T-cell (primary cell): ENCODE measurements at regions not wholly inside any gene's neighbourhood (a gene's known extent, or its start where the extent isn't known, plus 50 kb on each side); places are given as distances from the start of the nearest gene placed in this dataset.

Source experiments
- ATAC-seq, 4 experiments: fragments of 200-7000 bp in 3 of 4; fragments of 150-1000 bp in 1 of 4; cut with Tn5 transposase; replicated peaks in 1 of 4; 1 replicate in 3 of 4; 2 replicates in 1 of 4; pipeline ENCODE4 v1.10.0; 2021; ENCODE audit warnings: moderate library complexity in 3 of 4, mild to moderate bottlenecking in 2 of 4, moderate number of reproducible peaks in 1 of 4
- CTCF ChIA-PET, 2 donors: fragments of 300-600 bp; sonication (Branson Sonifier 250); formaldehyde crosslinking; loops; one replicate each; lab custom pipeline; 2022; ENCODE audit warnings: antibody characterized with exemption in 2 of 2; lab: Charles Lee
- POLR2A ChIA-PET, 2 donors: fragments of 300-600 bp; sonication (Branson Sonifier 250); formaldehyde crosslinking; loops; one replicate each; lab custom pipeline; 2022; ENCODE audit warnings: antibody characterized with exemption in 2 of 2; lab: Charles Lee
- DNase-seq, 35 experiments: peaks; one replicate each; pipeline versions ENCODE4 v3.0.0 to v3.0.0-alpha.2; 2013 to 2023
- H3K27ac ChIP-seq: one replicate; pipeline ENCODE4 v1.5.1; 2013; ENCODE audit warnings: low read length
- H3K27me3 ChIP-seq, 2 experiments: replicated peaks in 1 of 2; 1 replicate in 1 of 2; 2 replicates in 1 of 2; pipeline versions ENCODE4 v1.6.1 to v1.7.0; 2013; ENCODE audit warnings: low read length in 1 of 2, mixed read lengths in 1 of 2; ENCODE audit not compliant: control insufficient read depth in 2 of 2, insufficient read depth in 2 of 2; ENCODE audit errors: extremely low read depth in 1 of 2
- H3K36me3 ChIP-seq, 2 donors: 1 replicate in 1 of 2; 2 replicates in 1 of 2; pipeline versions ENCODE4 v1.6.1 to v1.7.0; 2013; ENCODE audit warnings: low read length in 1 of 2; ENCODE audit not compliant: control insufficient read depth in 2 of 2, insufficient read depth in 1 of 2; ENCODE audit errors: extremely low read depth in 1 of 2
- H3K4me1 ChIP-seq, 2 experiments: 1 replicate in 1 of 2; 2 replicates in 1 of 2; pipeline versions ENCODE4 v1.6.1 to v1.7.0; 2013; ENCODE audit warnings: low read length in 2 of 2, mixed read lengths in 1 of 2; ENCODE audit not compliant: insufficient read depth in 2 of 2, control insufficient read depth in 1 of 2; ENCODE audit errors: extremely low read depth in 1 of 2
- H3K4me3 ChIP-seq, 2 donors: 1 replicate in 1 of 2; 2 replicates in 1 of 2; pipeline versions ENCODE4 v1.5.1 to v1.7.0; 2013; ENCODE audit warnings: mild to moderate bottlenecking in 2 of 2, low read length in 1 of 2, moderate library complexity in 1 of 2; ENCODE audit not compliant: control insufficient read depth in 1 of 2; ENCODE audit errors: extremely low read depth in 1 of 2
- H3K9me3 ChIP-seq: 2 replicates; pipeline ENCODE4 v1.7.0; 2013
- H3K27ac Mint-ChIP-seq, 2 donors: one replicate each; pipeline ENCODE4 v1.8.0; 2020 to 2021; ENCODE audit warnings: mild to moderate bottlenecking in 2 of 2, mixed read lengths in 2 of 2
- H3K27me3 Mint-ChIP-seq, 2 donors: one replicate each; pipeline ENCODE4 v1.8.0; 2021 to 2022; ENCODE audit warnings: mixed read lengths in 2 of 2
- H3K36me3 Mint-ChIP-seq: one replicate; pipeline ENCODE4 v1.8.0; 2021; ENCODE audit warnings: mixed read lengths
- H3K4me1 Mint-ChIP-seq, 3 donors: one replicate each; pipeline ENCODE4 v1.8.0; 2020 to 2022; ENCODE audit warnings: mixed read lengths in 3 of 3, mild to moderate bottlenecking in 1 of 3
- H3K4me3 Mint-ChIP-seq, 3 donors: one replicate each; pipeline ENCODE4 v1.8.0; 2020 to 2022; ENCODE audit warnings: mild to moderate bottlenecking in 3 of 3, mixed read lengths in 3 of 3, moderate library complexity in 3 of 3
- H3K9me3 Mint-ChIP-seq, 3 donors: one replicate each; pipeline ENCODE4 v1.8.0; 2020 to 2022; ENCODE audit warnings: mixed read lengths in 3 of 3
- WGBS: methylation state at CpG from one replicate; pipeline ENCODE4 v1.1.5; 2013; ENCODE audit warnings: missing lambda C conversion rate; ENCODE audit not compliant: insufficient coverage; 5-methylcytosine and 5-hydroxymethylcytosine counted together

GRCh38 chr5:173498739-173499470, 117.5 kb downstream of the BOD1 start:
- Mint-ChIP-seq H3K36me3 (no peaks in the 10 kb centered on the region), H3K27ac (no peak overlapping the region), H3K9me3 (peaks cover 0 to 2% (median 0%) of the 10 kb centered on the region in 3 donors), H3K4me3 (no peak overlapping the region), H3K4me1 (no peaks in the 10 kb centered on the region), H3K27me3 (peaks cover 0 to 7% of the 10 kb centered on the region in 2 donors)
- ChIA-PET CTCF (no interaction called here), POLR2A (no interaction called here)
- no peak overlapping the region for H3K27ac ChIP-seq
- no peak for DNase-seq
- no peaks in the 10 kb centered on the region for H3K36me3 ChIP-seq
- WGBS: 72% methylated on average over 14 of the region's 16 CpGs
- ATAC-seq: no peak
- no peaks in the 10 kb centered on the region for H3K4me1 ChIP-seq
- H3K9me3 ChIP-seq: no peaks in the 10 kb centered on the region
- H3K4me3 ChIP-seq: no peak overlapping the region
- peaks cover 0 to 17% of the 10 kb centered on the region in 2 experiments for H3K27me3 ChIP-seq

- no peak overlapping the region for H3K27ac Mint-ChIP-seq
- no peaks in the 10 kb centered on the region for H3K36me3 Mint-ChIP-seq
- DNase-seq (no peak), ATAC-seq (no peak)
- WGBS: 20% methylated on average over 1 of the region's 9 CpGs
- no peaks in the 10 kb centered on the region for H3K9me3 Mint-ChIP-seq
- ChIA-PET POLR2A (no interaction called here), CTCF (no interaction called here)
- Histone ChIP-seq H3K4me3 (no peak overlapping the region), H3K27me3 (peaks cover 0 to 14% of the 10 kb centered on the region in 2 experiments), H3K4me1 (no peaks in the 10 kb centered on the region), H3K36me3 (no peaks in the 10 kb centered on the region), H3K9me3 (no peaks in the 10 kb centered on the region), H3K27ac (no peak overlapping the region)
- peaks cover 3 to 7% of the 10 kb centered on the region in 2 donors for H3K27me3 Mint-ChIP-seq
- no peaks in the 10 kb centered on the region for H3K4me1 Mint-ChIP-seq
- no peak overlapping the region for H3K4me3 Mint-ChIP-seq
Measured at GRCh38 chr5:173498286-173498685, 118.2 kb downstream of the BOD1 start.

- H3K27ac ChIP-seq: no peak overlapping the region
- peaks cover 0 to 14% of the 10 kb centered on the region in 2 experiments for H3K27me3 ChIP-seq
- Mint-ChIP-seq H3K27me3 (peaks cover 3 to 8% of the 10 kb centered on the region in 2 donors), H3K4me1 (no peaks in the 10 kb centered on the region), H3K4me3 (no peak overlapping the region), H3K27ac (no peak overlapping the region), H3K9me3 (no peaks in the 10 kb centered on the region), H3K36me3 (no peaks in the 10 kb centered on the region)
- no peaks in the 10 kb centered on the region for H3K9me3 ChIP-seq
- no peak for ATAC-seq
- DNase-seq: no peak
- H3K36me3 ChIP-seq: no peaks in the 10 kb centered on the region
- 96% methylated on average over 5 of the region's 12 CpGs for WGBS
- H3K4me3 ChIP-seq: no peak overlapping the region
- ChIA-PET CTCF (no interaction called here), POLR2A (no interaction called here)
- no peaks in the 10 kb centered on the region for H3K4me1 ChIP-seq
Measured at GRCh38 chr5:173497685-173498084, 118.8 kb downstream of the BOD1 start.

- 100% methylated on average over 2 of the region's 6 CpGs for WGBS
- POLR2A ChIA-PET: no interaction called here
- no peaks in the 10 kb centered on the region for H3K36me3 ChIP-seq
- no peak overlapping the region for H3K4me3 ChIP-seq
- DNase-seq (no peak), ATAC-seq (no peak)
- Mint-ChIP-seq H3K36me3 (no peaks in the 10 kb centered on the region), H3K4me1 (no peaks in the 10 kb centered on the region), H3K9me3 (no peaks in the 10 kb centered on the region), H3K27me3 (peaks cover 4 to 12% of the 10 kb centered on the region in 2 donors), H3K27ac (no peak overlapping the region), H3K4me3 (no peak overlapping the region)
- no peaks in the 10 kb centered on the region for H3K9me3 ChIP-seq
- no peak overlapping the region for H3K27ac ChIP-seq
- H3K4me1 ChIP-seq: no peaks in the 10 kb centered on the region
- CTCF ChIA-PET: no interaction called here
- H3K27me3 ChIP-seq: peaks cover 0 to 17% of the 10 kb centered on the region in 2 experiments
Measured at GRCh38 chr5:173496883-173497255, 119.6 kb downstream of the BOD1 start.

- no peak overlapping the region for H3K27ac ChIP-seq
- Mint-ChIP-seq H3K27me3 (peaks cover 8 to 15% of the 10 kb centered on the region in 2 donors), H3K27ac (no peak overlapping the region), H3K36me3 (no peaks in the 10 kb centered on the region), H3K4me3 (no peak overlapping the region), H3K4me1 (no peaks in the 10 kb centered on the region), H3K9me3 (no peaks in the 10 kb centered on the region)
- H3K4me3 ChIP-seq: no peak overlapping the region
- WGBS: 73% methylated on average over 5 of the region's 9 CpGs
- H3K27me3 ChIP-seq: peaks cover 0 to 18% of the 10 kb centered on the region in 2 experiments
- CTCF ChIA-PET: no interaction called here
- no peaks in the 10 kb centered on the region for H3K36me3 ChIP-seq
- no peaks in the 10 kb centered on the region for H3K4me1 ChIP-seq
- H3K9me3 ChIP-seq: no peaks in the 10 kb centered on the region
- ATAC-seq (no peak), DNase-seq (no peak)
- POLR2A ChIA-PET: no interaction called here
Measured at GRCh38 chr5:173496129-173496882, 120.1 kb downstream of the BOD1 start.

- no peaks in the 10 kb centered on the region for H3K9me3 Mint-ChIP-seq
- H3K27ac ChIP-seq: no peak overlapping the region
- peaks cover 17 to 24% of the 10 kb centered on the region in 2 donors for H3K27me3 Mint-ChIP-seq
- no peak overlapping the region for H3K4me3 ChIP-seq
- ATAC-seq (no peak), DNase-seq (no peak)
- no peak overlapping the region for H3K27ac Mint-ChIP-seq
- H3K36me3 Mint-ChIP-seq: no peaks in the 10 kb centered on the region
- no peaks in the 10 kb centered on the region for H3K9me3 ChIP-seq
- H3K4me3 Mint-ChIP-seq: no peak overlapping the region
- POLR2A ChIA-PET: no interaction called here
- H3K36me3 ChIP-seq: no peaks in the 10 kb centered on the region
- no peaks in the 10 kb centered on the region for H3K4me1 ChIP-seq
- peaks cover 0 to 26% of the 10 kb centered on the region in 2 experiments for H3K27me3 ChIP-seq
- WGBS: no CpG with 5 or more reads among the region's 3 CpGs
- CTCF ChIA-PET: no interaction called here
- H3K4me1 Mint-ChIP-seq: no peaks in the 10 kb centered on the region
Measured at GRCh38 chr5:173495225-173495904, 121.1 kb downstream of the BOD1 start.
